Body of pancreas (tissue), 4 donors: ENCODE measurements at regions not wholly inside any gene's neighbourhood (a gene's known extent, or its start where the extent isn't known, plus 50 kb on each side); places are given as distances from the start of the nearest gene placed in this dataset.

Experiments used
- CTCF ChIP-seq, 7 experiments: fragments of 450-650 bp in 4 of 7; fragments of 200-600 bp in 3 of 7; sonication (generic) in 3 of 7; IDR thresholded peaks; one replicate each; pipeline ENCODE4 v1.5.1; 2016 to 2019; ENCODE audit warnings: antibody characterized with exemption in 7 of 7
- POLR2A ChIP-seq, 3 donors: fragments of 450-650 bp; IDR thresholded peaks; one replicate each; pipeline ENCODE4 v1.6.1; 2016; ENCODE audit warnings: antibody characterized with exemption in 3 of 3, mild to moderate bottlenecking in 2 of 3

DNA sequence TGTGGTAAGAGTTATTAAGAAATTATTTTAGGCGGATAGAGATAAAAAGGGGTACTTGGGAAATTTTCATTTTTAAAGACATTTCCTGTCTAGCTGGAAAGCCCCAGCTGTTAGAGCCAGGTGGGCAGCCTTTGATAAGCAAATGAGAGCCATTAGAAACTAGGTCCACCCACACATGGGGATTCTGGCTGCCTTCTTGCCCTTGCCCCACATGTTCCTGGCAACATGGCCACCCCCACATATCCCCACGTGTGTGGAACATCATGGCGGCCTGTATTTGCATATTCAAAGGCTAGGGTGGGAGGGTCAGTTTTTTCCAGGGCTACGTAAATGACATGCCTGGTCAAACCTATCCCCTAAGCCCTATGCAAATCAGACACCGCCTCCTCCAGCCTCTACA lies 1382.1 kb downstream of the AACS start:
- TF ChIP-seq CTCF (IDR thresholded peaks at IDR 0.05) (no peak), POLR2A (IDR thresholded peaks at IDR 0.05) (no peak)
